CD4-positive, alpha-beta T cell treated with Interferon alpha-2 for 1 hour (primary cell): ENCODE measurements at regions not wholly inside any gene's neighbourhood (a gene's known extent, or its start where the extent isn't known, plus 50 kb on each side); places are given as distances from the start of the nearest gene placed in this dataset.

Source experiments
- DNase-seq, 2 donors: peaks; one replicate each; pipeline ENCODE4 v3.0.0-alpha.2; 2020 to 2022

GRCh38 chr5:156239800-156240199 lies 87.2 kb upstream of the SGCD start:
- DNase-seq: no peak

DNA sequence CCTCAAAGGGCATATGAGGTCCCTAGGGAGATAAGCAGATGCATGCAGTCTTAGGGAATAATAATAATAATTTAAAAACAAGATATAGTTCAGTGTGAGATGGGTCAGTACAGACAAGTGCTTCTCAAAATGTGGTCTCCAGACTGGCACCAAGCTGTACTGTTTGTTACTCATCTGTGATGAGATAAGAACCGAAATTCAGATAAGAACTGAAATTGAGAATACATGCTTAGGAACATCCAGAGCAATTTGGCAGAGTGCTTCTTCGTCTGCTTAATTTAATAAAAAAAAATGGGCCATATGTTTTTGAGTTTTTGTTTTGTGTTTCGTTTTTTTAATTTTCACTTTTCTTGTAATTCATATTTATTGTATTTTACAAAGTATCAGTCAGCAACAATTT lies 86.5 kb upstream of the SGCD start:
- no peak for DNase-seq

GRCh38 chr5:156241266-156241665 lies 85.7 kb upstream of the SGCD start:
- no peak for DNase-seq

GRCh38 chr5:156245895-156246294 lies 81.1 kb upstream of the SGCD start:
- DNase-seq: no peak

GRCh38 chr5:156251076-156251475 lies 75.9 kb upstream of the SGCD start:
- DNase-seq: no peak

DNA sequence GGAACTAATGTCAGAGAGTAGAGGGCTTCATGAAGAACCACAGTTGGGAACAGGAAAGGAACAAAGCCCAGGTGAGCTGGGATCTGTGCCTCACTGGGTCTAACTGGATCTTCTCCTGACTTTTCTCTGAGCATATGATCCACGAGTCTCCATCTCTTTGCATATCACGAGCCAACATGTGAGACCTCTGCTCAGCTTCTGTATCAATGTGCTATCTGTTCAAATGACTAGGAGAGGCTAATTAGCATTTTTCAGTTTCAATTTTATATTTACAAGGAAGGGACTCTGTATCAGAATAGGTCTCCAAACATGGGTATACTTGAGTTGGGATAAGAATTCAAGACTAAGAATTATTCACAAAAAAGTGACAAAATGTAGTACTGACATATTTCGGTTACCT lies 73.8 kb upstream of the SGCD start:
- no peak for DNase-seq

GRCh38 chr5:156254196-156254595 lies 72.8 kb upstream of the SGCD start:
- no peak for DNase-seq

- no peak for DNase-seq
Observed at GRCh38 chr5:156256642-156257041, 70.3 kb upstream of the SGCD start.

DNA sequence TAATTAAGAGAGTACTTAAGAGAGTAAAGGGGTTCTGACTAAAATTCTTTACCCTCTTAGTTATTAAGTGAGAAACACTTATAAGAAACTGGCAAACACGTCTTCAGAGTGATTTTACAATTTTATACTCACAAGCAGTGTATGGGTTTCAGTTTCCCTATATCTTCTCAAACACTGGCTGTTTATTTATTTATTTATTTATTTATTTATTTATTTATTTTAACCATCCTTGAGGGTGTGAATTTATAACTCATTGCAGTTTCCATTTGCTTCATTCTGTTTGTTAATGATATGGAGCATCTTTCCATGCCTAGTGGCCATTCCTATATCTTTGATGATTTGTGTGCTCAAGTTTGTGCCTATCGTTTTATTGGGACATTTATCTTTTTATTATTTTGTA lies 68.0 kb upstream of the SGCD start:
- DNase-seq: no peak

- DNase-seq: no peak
Observed at GRCh38 chr5:156259618-156260017, 67.3 kb upstream of the SGCD start.

DNA sequence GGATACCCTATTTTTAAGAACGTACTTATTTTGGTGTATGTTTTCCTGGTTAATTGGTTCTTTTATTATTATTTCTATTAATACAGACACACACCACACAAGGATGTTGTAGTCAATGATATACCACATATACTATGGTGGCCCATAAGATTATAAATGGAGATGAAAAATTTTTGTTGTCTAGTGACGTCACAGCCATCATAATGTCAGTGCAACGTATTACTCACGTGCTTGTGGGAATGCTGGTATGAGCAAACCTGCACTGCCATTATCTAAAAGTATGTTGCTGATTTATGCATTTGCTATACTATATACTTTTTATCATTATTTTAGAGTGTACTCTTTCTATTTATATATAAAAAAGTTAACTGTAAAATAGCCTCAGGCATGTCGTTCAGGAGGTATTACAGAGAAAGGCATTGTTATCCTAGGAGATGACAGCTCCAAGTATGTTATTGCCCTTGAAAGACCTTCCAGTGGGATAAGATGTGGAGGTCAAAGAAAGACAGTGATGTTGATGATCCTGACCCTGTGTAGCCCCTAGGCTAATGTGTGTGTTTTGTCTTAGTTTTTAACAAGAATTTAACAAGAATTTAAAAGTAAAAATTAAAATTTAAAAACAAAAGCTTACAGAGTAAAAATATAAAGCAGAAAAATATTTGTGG lies 65.6 kb upstream of the SGCD start:
- no peak for DNase-seq

DNA sequence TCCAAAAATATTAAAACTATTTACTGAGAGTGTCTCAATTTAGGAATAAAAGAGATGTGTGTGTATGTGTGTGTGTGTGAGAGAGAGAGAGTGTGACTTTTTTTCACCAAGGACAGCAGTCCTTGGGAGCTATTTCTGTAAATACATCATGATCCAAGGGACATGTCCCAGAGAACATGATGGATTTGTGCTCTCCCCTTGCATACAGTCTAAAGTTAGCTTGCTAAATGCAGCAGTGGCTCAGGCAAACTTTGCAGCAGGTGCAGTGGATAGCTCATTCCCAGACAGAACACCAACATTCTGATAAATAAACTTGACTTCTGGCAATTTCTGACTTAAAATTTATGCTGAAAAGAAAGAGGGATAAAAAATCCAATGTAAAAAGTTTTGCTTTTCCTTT lies 55.4 kb upstream of the SGCD start:
- DNase-seq: no peak

DNA sequence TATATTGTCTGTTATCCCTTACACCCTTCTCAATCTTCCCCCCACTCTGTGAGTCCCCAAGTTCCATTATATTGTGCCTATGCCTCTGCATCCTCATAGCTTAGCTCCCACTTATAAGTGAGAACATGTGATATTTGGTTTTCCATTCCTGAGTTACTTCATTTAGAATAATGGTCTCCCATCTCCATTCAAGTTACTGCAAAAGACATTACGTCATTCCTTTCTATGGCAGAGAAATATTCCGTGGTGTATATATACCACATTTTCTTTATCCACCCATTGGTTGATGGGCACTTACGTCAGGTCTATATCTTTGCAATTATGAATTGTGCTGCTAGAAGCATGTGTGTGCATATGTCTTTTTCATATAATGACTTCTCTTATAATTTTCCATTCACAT lies 54.8 kb upstream of the SGCD start:
- DNase-seq: no peak

GRCh38 chr5:156273325-156273724 lies 53.6 kb upstream of the SGCD start:
- DNase-seq: no peak

GRCh38 chr5:156274453-156274852 lies 52.5 kb upstream of the SGCD start:
- no peak for DNase-seq
